LNCaP clone FGC (cell line): ENCODE measurements at regions not wholly inside any gene's neighbourhood (a gene's known extent, or its start where the extent isn't known, plus 50 kb on each side); places are given as distances from the start of the nearest gene placed in this dataset.

Experiments used
- DNase-seq: peaks from one replicate; pipeline ENCODE4 v3.0.0-alpha.2; 2011; ENCODE audit warnings: low read depth
- H3K4me3 ChIP-seq: 2 replicates; pipeline ENCODE4 v1.5.1; 2011; ENCODE audit warnings: mild to moderate bottlenecking, low read depth, low read length, control low read depth
- CTCF ChIP-seq: IDR thresholded peaks from 2 replicates; pipeline ENCODE4 v1.5.1; 2012; ENCODE audit warnings: mild to moderate bottlenecking; ENCODE audit not compliant: control insufficient read depth, insufficient read depth; ENCODE audit errors: extremely low read depth

DNA sequence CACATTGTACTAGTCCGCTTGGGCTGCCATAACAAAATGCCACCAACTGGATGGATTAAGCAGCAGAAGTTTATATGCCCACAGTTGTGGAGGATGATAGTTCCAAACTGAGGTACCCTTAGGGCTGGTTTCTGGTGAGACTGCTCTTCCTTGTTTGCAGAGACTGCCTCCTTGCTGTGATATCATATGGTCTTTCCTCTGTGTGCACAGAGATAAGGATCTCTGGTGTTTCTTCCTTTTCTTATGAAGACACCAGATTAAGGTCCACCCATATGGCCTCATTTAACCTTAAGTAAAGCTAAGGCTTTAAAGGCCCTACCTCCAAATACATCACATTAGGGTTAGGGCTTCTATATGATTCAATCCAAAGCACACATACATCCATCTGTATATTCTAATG is 738.2 kb upstream of the GCFC2 start:
- DNase-seq, result peak; percentile 70
- 0 out of 2 replicates have a peak, but pooled peaks have one; percentile 7 for TF ChIP-seq CTCF
- H3K4me3 ChIP-seq, result no peak overlapping the region

DNA sequence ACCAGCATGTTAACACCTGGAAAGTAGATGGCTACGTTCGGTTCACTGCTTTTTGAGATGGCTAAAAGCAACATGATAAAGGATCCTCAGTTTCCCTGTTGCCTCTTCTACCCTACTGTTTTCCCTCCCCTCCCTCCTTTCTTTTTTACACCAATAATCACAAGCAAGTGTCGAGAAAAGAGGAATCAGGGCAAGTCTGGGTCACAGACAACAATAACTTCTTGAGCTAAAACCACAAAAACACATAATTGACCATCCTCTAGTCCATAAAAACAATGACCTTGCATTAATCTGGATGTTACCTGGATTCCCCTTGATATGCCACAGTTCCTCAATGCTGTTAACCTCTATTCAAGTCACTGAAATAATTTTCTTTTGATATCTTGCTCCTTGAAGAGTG is 736.6 kb upstream of the GCFC2 start:
- DNase-seq, result no peak
- no peak for TF ChIP-seq CTCF
- H3K4me3 ChIP-seq, result no peak overlapping the region

DNA sequence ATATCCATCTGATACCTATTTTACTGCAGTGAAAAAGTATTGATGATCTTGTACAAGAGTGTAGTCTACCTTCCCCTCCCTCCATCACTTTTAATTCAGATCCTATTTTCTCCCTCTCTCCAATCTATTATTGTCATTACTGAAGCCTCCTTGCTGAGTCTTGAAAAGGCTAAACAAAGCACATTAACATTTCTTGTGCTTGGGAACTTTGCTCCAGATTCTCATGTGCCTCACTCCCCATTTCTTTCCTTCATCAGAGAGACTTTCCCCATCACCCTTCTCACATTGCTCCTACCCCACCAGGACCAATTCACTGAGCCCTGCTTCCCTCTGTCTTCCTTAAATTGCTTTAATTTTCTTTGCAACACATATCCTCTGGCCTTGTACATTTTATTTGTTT is 736.2 kb upstream of the GCFC2 start:
- H3K4me3 ChIP-seq, result no peak overlapping the region

DNA sequence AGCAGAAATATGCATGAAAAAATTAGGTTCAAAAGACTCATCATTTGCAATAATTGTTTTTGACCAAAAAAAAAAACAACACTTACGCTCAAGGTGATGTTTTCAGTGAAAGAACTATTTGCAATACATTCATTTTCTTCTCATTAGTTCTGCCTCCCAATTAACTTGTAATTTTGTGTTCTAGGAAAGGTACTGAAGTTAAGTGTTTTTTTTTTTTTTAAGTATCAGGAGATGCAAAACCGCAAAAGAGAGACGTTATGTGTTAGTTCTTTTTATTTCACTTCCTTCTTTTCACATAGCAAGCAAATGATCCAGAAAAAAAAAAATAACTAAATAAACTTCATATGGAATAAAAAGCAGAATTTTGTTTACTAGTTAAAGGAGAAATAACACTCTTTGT is 735.2 kb upstream of the GCFC2 start:
- no peak for DNase-seq
- no peak for TF ChIP-seq CTCF
- no peak overlapping the region for H3K4me3 ChIP-seq

More for the DNA sequence above, 736.2 kb upstream of the GCFC2 start:
- no peak for DNase-seq
- TF ChIP-seq CTCF, result no peak

GRCh38 chr2:76444732-76445131 is 734.0 kb upstream of the GCFC2 start:
- no peak for DNase-seq
- TF ChIP-seq CTCF, result no peak
- no peak overlapping the region for H3K4me3 ChIP-seq

GRCh38 chr2:76437564-76437963 is 726.8 kb upstream of the GCFC2 start:
- no peak for DNase-seq
- no peak for TF ChIP-seq CTCF
- no peak overlapping the region for H3K4me3 ChIP-seq

DNA sequence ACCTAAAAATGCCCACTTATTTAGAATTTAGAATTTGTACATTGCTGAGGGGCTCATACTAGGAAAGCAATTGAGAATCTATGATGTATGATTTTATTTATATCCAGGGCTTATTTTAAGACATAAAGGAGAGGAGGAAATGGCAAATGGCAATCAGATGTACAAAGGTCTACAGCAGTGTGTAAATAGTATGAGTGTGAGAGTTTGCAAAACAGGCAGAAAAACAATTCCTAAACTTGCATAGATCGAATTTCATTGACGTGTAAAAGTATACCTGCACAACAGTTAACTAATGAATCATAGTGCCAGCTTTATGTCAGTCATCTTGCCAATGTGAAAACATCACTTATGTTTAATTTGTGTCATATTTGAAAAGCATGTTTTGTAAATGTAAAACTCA is 718.7 kb upstream of the GCFC2 start:
- H3K4me3 ChIP-seq, result no peak overlapping the region
- TF ChIP-seq CTCF, result no peak
- peak; percentile 33 for DNase-seq
